ENCODE measurements at regions not wholly inside any gene's neighbourhood (a gene's known extent, or its start where the extent isn't known, plus 50 kb on each side); places are given as distances from the start of the nearest gene placed in this dataset.

- TF ChIP-seq POLR2A (IDR thresholded peaks at IDR 0.05) (no peak), CTCF (IDR thresholded peaks at IDR 0.05 in 8 of 11, conservative IDR thresholded peaks at IDR 0.05 in 3 of 11) (no peak)
These were observed 234.2 kb downstream of the TTC8 start for GRCh38 chr14:89058697-89059096.
